HepG2 (cell line): ENCODE measurements at regions not wholly inside any gene's neighbourhood (a gene's known extent, or its start where the extent isn't known, plus 50 kb on each side); places are given as distances from the start of the nearest gene placed in this dataset.
A peak's percentile ranks its signal among the peaks of the same experiment; 100 is the strongest.

Experiments used
- ATAC-seq: fragments of 200-7000 bp; cut with Tn5 transposase; 3 replicates; pipeline ENCODE4 v1.9.1; 2020; ENCODE audit warnings: mild to moderate bottlenecking, moderate library complexity
- BruUV-seq: library from RNA; stranded (reverse); fragments of 400-500 nt; replicated peaks from 2 replicates; lab custom pipeline; 2021; lab: Mats Ljungman, UMichigan
- CTCF ChIA-PET: fragments of 300-600 bp; formaldehyde crosslinking; extraction: SDS; loops from one replicate; lab custom pipeline; 2021; ENCODE audit warnings: low total read pairs, inconsistent platforms, low intra/inter-chr PET ratio; lab: Yijun Ruan, JAX
- POLR2A ChIA-PET: fragments of 350-600 bp; sonication (Branson Sonifier 250); formaldehyde crosslinking; loops from one replicate; lab custom pipeline; 2020; ENCODE audit warnings: antibody characterized with exemption, inconsistent platforms; lab: Yijun Ruan, JAX
- DNase-seq: peaks from one replicate; pipeline ENCODE4 v3.0.0-alpha.2; 2015; ENCODE audit warnings: low spot score
- FAIRE-seq: peaks from 3 replicates; lab custom pipeline; 2011; peaks lifted over from hg19 to GRCh38; lab: Jason Lieb, UNC
- H2AFZ ChIP-seq: one replicate; pipeline ENCODE4 v1.6.1; 2011; ENCODE audit warnings: low read length, inconsistent platforms
- H3K27ac ChIP-seq: fragments of 300-600 bp; 3 replicates; pipeline ENCODE4 v1.8.0; 2011; ENCODE audit warnings: mixed run types, mild to moderate bottlenecking, mixed read lengths, low read length, inconsistent platforms; ENCODE audit not compliant: insufficient read depth; ENCODE audit errors: extremely low read length
- H3K27me3 ChIP-seq, 2 experiments: fragments of 200-600 bp in 1 of 2; 2 replicates in 1 of 2; 3 replicates in 1 of 2; pipeline versions ENCODE4 v1.6.0 to v1.8.0; 2011; ENCODE audit warnings: low read length in 2 of 2, mild to moderate bottlenecking in 2 of 2, moderate library complexity in 2 of 2, inconsistent platforms in 1 of 2; ENCODE audit not compliant: insufficient read depth in 2 of 2, control insufficient read depth in 1 of 2
- H3K36me3 ChIP-seq, 2 experiments: fragments of 200-600 bp in 1 of 2; replicated peaks in 1 of 2; 2 replicates in 1 of 2; 3 replicates in 1 of 2; pipeline versions ENCODE4 v1.5.1 to v1.8.0; 2011; ENCODE audit warnings: low read length in 2 of 2, inconsistent platforms in 1 of 2; ENCODE audit not compliant: insufficient read depth in 2 of 2, control insufficient read depth in 1 of 2
- H3K4me1 ChIP-seq: 2 replicates; pipeline ENCODE4 v1.5.1; 2012; ENCODE audit warnings: low read length, inconsistent platforms; ENCODE audit not compliant: insufficient read depth
- H3K4me2 ChIP-seq: 2 replicates; pipeline ENCODE4 v1.6.0; 2011; ENCODE audit warnings: low read depth, low read length, inconsistent platforms
- H3K4me3 ChIP-seq, 3 experiments: fragments of 200-600 bp in 1 of 3; sonication (generic), shearing (Covaris generic) in 1 of 3; replicated peaks in 1 of 3; 2 replicates each; pipeline ENCODE4 v1.5.1; 2011 to 2016; ENCODE audit warnings: low read length in 3 of 3, inconsistent platforms in 2 of 3, low read depth in 2 of 3, mild to moderate bottlenecking in 2 of 3, control low read depth in 1 of 3, mixed read lengths in 1 of 3; ENCODE audit not compliant: insufficient read depth in 1 of 3
- H3K79me2 ChIP-seq: one replicate; pipeline ENCODE4 v1.6.1; 2011; ENCODE audit warnings: low read length, inconsistent platforms; ENCODE audit not compliant: insufficient read depth
- H3K9ac ChIP-seq: 2 replicates; pipeline ENCODE4 v1.6.0; 2011; ENCODE audit warnings: mild to moderate bottlenecking, low read depth, low read length, inconsistent platforms; ENCODE audit not compliant: insufficient read depth
- H3K9me3 ChIP-seq: 2 replicates; pipeline ENCODE4 v1.5.1; 2012; ENCODE audit warnings: mild to moderate bottlenecking, low read length
- H4K20me1 ChIP-seq: 2 replicates; pipeline ENCODE4 v1.6.0; 2011; ENCODE audit warnings: inconsistent platforms, mild to moderate bottlenecking, low read length, moderate library complexity; ENCODE audit not compliant: insufficient read depth
- FOXJ3 ChIP-seq: sonication (generic); formaldehyde crosslinking; IDR thresholded peaks from 2 replicates; pipeline ENCODE4 v1.4.0; 2020; ENCODE audit warnings: missing genetic modification reagents, mild to moderate bottlenecking, borderline replicate concordance
- KLF12 ChIP-seq: sonication (generic); formaldehyde crosslinking; IDR thresholded peaks from 2 replicates; pipeline ENCODE4 v1.4.0; 2020; ENCODE audit warnings: missing genetic modification reagents, borderline replicate concordance
- MIER2 ChIP-seq: IDR thresholded peaks from 2 replicates; pipeline ENCODE4 v1.6.1; 2016; ENCODE audit warnings: missing biosample characterization, missing genetic modification reagents
- MTF1 ChIP-seq: sonication (generic); formaldehyde crosslinking; IDR thresholded peaks from 2 replicates; pipeline ENCODE4 v1.5.0; 2020; ENCODE audit warnings: missing genetic modification reagents
- MXI1 ChIP-seq: IDR thresholded peaks from 3 replicates; pipeline ENCODE4 v1.6.1; 2012; ENCODE audit warnings: low read depth, low read length, inconsistent platforms, borderline replicate concordance
- PCBP1 ChIP-seq: fragments of 200-400 bp; formaldehyde crosslinking; IDR thresholded peaks from 2 replicates; pipeline ENCODE4 v1.6.1; 2017; ENCODE audit warnings: mild to moderate bottlenecking, low read depth, low read length, borderline replicate concordance
- REST ChIP-seq, 2 experiments: IDR thresholded peaks; 2 replicates each; pipeline ENCODE4 v1.6.1; 2011 to 2012; ENCODE audit warnings: low read length in 2 of 2, borderline replicate concordance in 1 of 2, low read depth in 1 of 2, mild to moderate bottlenecking in 1 of 2, moderate library complexity in 1 of 2
- ZBTB25 ChIP-seq: IDR thresholded peaks from 2 replicates; pipeline ENCODE4 v1.6.1; 2018; ENCODE audit warnings: missing genetic modification reagents
- ZFP36L1 ChIP-seq: sonication (generic); formaldehyde crosslinking; IDR thresholded peaks from 2 replicates; pipeline ENCODE4 v1.8.0; 2022; ENCODE audit warnings: mild to moderate bottlenecking, missing genetic modification reagents, moderate library complexity
- ZNF101 ChIP-seq: sonication (generic); formaldehyde crosslinking; IDR thresholded peaks from 2 replicates; pipeline ENCODE4 v1.4.0; 2020; ENCODE audit warnings: mild to moderate bottlenecking, low read depth, missing genetic modification reagents, borderline replicate concordance
- ZNF343 ChIP-seq: sonication (generic); formaldehyde crosslinking; IDR thresholded peaks from 2 replicates; pipeline ENCODE4 v1.4.0; 2020; ENCODE audit warnings: mild to moderate bottlenecking, missing genetic modification reagents
- WGBS: methylation state at CpG from one replicate; pipeline ENCODE4 v1.1.6; 2017; ENCODE audit warnings: low lambda C conversion rate; 5-methylcytosine and 5-hydroxymethylcytosine counted together
- in situ Hi-C: cut with HindIII; loops from 2 replicates; pipeline ENCODE4 v1.10.0; 2017; ENCODE audit warnings: low pct_unique_long_range_greater_than_20kb; ENCODE audit not compliant: extremely low pct_ligation_motif_present
- intact Hi-C: fragments of 100-400 bp; cut with micrococcal nuclease; formaldehyde crosslinking; loops from one replicate; pipeline ENCODE4 v1.10.0; 2022; ENCODE audit not compliant: unreplicated experiment

GRCh38 chr5:13553896-13554295 lies 390.6 kb downstream of the DNAH5 start:
- no TSS peak for BruUV-seq
- ChIA-PET POLR2A (no interaction called here), CTCF (no interaction called here)
- no peaks in the 10 kb centered on the region for H3K36me3 ChIP-seq
- no peaks in the 10 kb centered on the region for H3K27me3 ChIP-seq
- in situ Hi-C loops (no loop called here), intact Hi-C loops (no loop called here)
- peaks cover 69% of the 10 kb centered on the region for H3K9me3 ChIP-seq
- no peak overlapping the region for H3K4me3 ChIP-seq
- no peaks in the 10 kb centered on the region for H3K4me1 ChIP-seq
- H3K9ac ChIP-seq, result no peak overlapping the region
- no peaks in the 10 kb centered on the region for H4K20me1 ChIP-seq
- peak; percentile 65; the same call in 1 of the 2 replicates for TF ChIP-seq MIER2 (CRISPR knock-in tag)
- no peak for TF ChIP-seq FOXJ3 (CRISPR knock-in tag)
- TF ChIP-seq ZNF343 (CRISPR knock-in tag), result no peak
- no peak for TF ChIP-seq KLF12
- no peak for TF ChIP-seq ZBTB25 (CRISPR knock-in tag)
- TF ChIP-seq MTF1 (CRISPR knock-in tag), result no peak
- TF ChIP-seq MXI1, result no peak
- peak; percentile 54 to 88 for TF ChIP-seq REST (IDR thresholded peaks at IDR 0.05; ENCODE audit: borderline replicate concordance in 1 of 2, low read depth in 1 of 2, low read length in 2 of 2)
- TF ChIP-seq ZFP36L1 (CRISPR knock-in tag), result no peak
- no peak for TF ChIP-seq ZNF101
- TF ChIP-seq PCBP1, result no peak
- TF ChIP-seq, all 625 proteins: peak for 2
- H3K4me2 ChIP-seq, result no peak overlapping the region
- H3K79me2 ChIP-seq, result no peaks in the 10 kb centered on the region
- ATAC-seq (no peak), FAIRE-seq (no peak), DNase-seq (no peak)
- no peak overlapping the region for H3K27ac ChIP-seq
- no peak overlapping the region for H2AFZ ChIP-seq
- no CpG with 5 or more reads among the region's 4 CpGs for WGBS
